H9 (cell line): ENCODE measurements at regions not wholly inside any gene's neighbourhood (a gene's known extent, or its start where the extent isn't known, plus 50 kb on each side); places are given as distances from the start of the nearest gene placed in this dataset.

Experiments
- DNase-seq: peaks from one replicate; pipeline ENCODE4 v3.0.0-alpha.2; 2017
- H2AFZ ChIP-seq: one replicate; pipeline ENCODE4 v1.6.1; 2013; ENCODE audit warnings: mild to moderate bottlenecking, low read length, control low read depth, moderate library complexity
- H2AK5ac ChIP-seq: 2 replicates; pipeline ENCODE4 v1.6.1; 2013; ENCODE audit warnings: low read length, control low read depth, mixed read lengths; ENCODE audit not compliant: insufficient read length
- H2BK120ac ChIP-seq: one replicate; pipeline ENCODE4 v1.6.1; 2013; ENCODE audit warnings: low read depth, mild to moderate bottlenecking, low read length, control low read depth, inconsistent platforms; ENCODE audit not compliant: poor library complexity, severe bottlenecking
- H2BK12ac ChIP-seq: 2 replicates; pipeline ENCODE4 v1.6.1; 2013; ENCODE audit warnings: low read length, control low read depth, mixed read lengths, low read depth; ENCODE audit not compliant: insufficient read length
- H2BK15ac ChIP-seq: 2 replicates; pipeline ENCODE4 v1.6.1; 2013; ENCODE audit warnings: low read depth, low read length, control low read depth
- H2BK20ac ChIP-seq: one replicate; pipeline ENCODE4 v1.6.1; 2013; ENCODE audit warnings: low read depth, mild to moderate bottlenecking, low read length, control low read depth, inconsistent platforms; ENCODE audit not compliant: poor library complexity, severe bottlenecking
- H2BK5ac ChIP-seq: 2 replicates; pipeline ENCODE4 v1.6.1; 2013; ENCODE audit warnings: low read length, control low read depth, mixed read lengths; ENCODE audit not compliant: insufficient read length
- H3K14ac ChIP-seq: 2 replicates; pipeline ENCODE4 v1.6.1; 2013; ENCODE audit warnings: low read length, control low read depth; ENCODE audit not compliant: insufficient read depth
- H3K18ac ChIP-seq: 2 replicates; pipeline ENCODE4 v1.6.1; 2013; ENCODE audit warnings: low read depth, mild to moderate bottlenecking, mixed read lengths, low read length, control low read depth; ENCODE audit not compliant: insufficient read length
- H3K23ac ChIP-seq: 2 replicates; pipeline ENCODE4 v1.6.1; 2013; ENCODE audit warnings: low read length, control low read depth, mixed read lengths, low read depth; ENCODE audit not compliant: insufficient read length
- H3K23me2 ChIP-seq: 2 replicates; pipeline ENCODE4 v1.6.1; 2013; ENCODE audit warnings: low read depth, mild to moderate bottlenecking, mixed read lengths, low read length, control low read depth; ENCODE audit not compliant: insufficient read length, poor library complexity, severe bottlenecking
- H3K27ac ChIP-seq: 2 replicates; pipeline ENCODE4 v1.5.1; 2013; ENCODE audit warnings: low read length, control low read depth, mixed read lengths, low read depth; ENCODE audit not compliant: insufficient read length
- H3K27me3 ChIP-seq: 2 replicates; pipeline ENCODE4 v1.6.1; 2013; ENCODE audit warnings: low read length, control low read depth, inconsistent platforms; ENCODE audit not compliant: insufficient read depth
- H3K4ac ChIP-seq: 2 replicates; pipeline ENCODE4 v1.6.1; 2013; ENCODE audit warnings: low read depth, mild to moderate bottlenecking, control low read depth, inconsistent platforms, low read length, moderate library complexity
- H3K4me1 ChIP-seq: 2 replicates; pipeline ENCODE4 v1.6.1; 2013; ENCODE audit warnings: low read length, control low read depth, inconsistent platforms; ENCODE audit not compliant: insufficient read depth
- H3K4me2 ChIP-seq: 2 replicates; pipeline ENCODE4 v1.6.1; 2013; ENCODE audit warnings: low read length, control low read depth, mixed read lengths; ENCODE audit not compliant: insufficient read length, insufficient read depth
- H3K56ac ChIP-seq: 2 replicates; pipeline ENCODE4 v1.6.1; 2013; ENCODE audit warnings: low read depth, mild to moderate bottlenecking, mixed read lengths, low read length, control low read depth; ENCODE audit not compliant: insufficient read length
- H3K79me1 ChIP-seq: 2 replicates; pipeline ENCODE4 v1.6.1; 2013; ENCODE audit warnings: low read depth, mild to moderate bottlenecking, moderate library complexity, low read length, control low read depth, inconsistent platforms; ENCODE audit not compliant: insufficient read depth, poor library complexity, severe bottlenecking
- H3K79me2 ChIP-seq: 2 replicates; pipeline ENCODE4 v1.6.1; 2013; ENCODE audit warnings: low read length, control low read depth, inconsistent platforms; ENCODE audit not compliant: insufficient read depth
- H3K9ac ChIP-seq: 2 replicates; pipeline ENCODE4 v1.6.1; 2013; ENCODE audit warnings: low read length, control low read depth, mixed read lengths; ENCODE audit not compliant: insufficient read length; ENCODE audit errors: extremely low read depth
- H3K9me3 ChIP-seq: one replicate; pipeline ENCODE4 v1.6.1; 2013; ENCODE audit warnings: low read depth, low read length, inconsistent platforms; ENCODE audit not compliant: control insufficient read depth
- H3T11ph ChIP-seq: one replicate; pipeline ENCODE4 v1.6.1; 2013; ENCODE audit warnings: mild to moderate bottlenecking, low read length, control low read depth, inconsistent platforms
- H4K20me1 ChIP-seq: one replicate; pipeline ENCODE4 v1.6.1; 2013; ENCODE audit not compliant: control insufficient read depth, insufficient read length, insufficient read depth
- H4K5ac ChIP-seq: 2 replicates; pipeline ENCODE4 v1.6.1; 2013; ENCODE audit warnings: low read depth, mild to moderate bottlenecking, mixed read lengths, low read length, control low read depth; ENCODE audit not compliant: insufficient read length
- H4K8ac ChIP-seq: replicated peaks from 2 replicates; pipeline ENCODE4 v1.6.1; 2013; ENCODE audit warnings: low read length, control low read depth, mixed read lengths, low read depth; ENCODE audit not compliant: insufficient read length
- H4K91ac ChIP-seq: 2 replicates; pipeline ENCODE4 v1.6.1; 2013; ENCODE audit warnings: low read depth, mild to moderate bottlenecking, moderate library complexity, mixed read lengths, low read length, control low read depth; ENCODE audit not compliant: insufficient read length
- H3K27ac Mint-ChIP-seq, 3 experiments: 2 replicates in 2 of 3; 3 replicates in 1 of 3; pipeline ENCODE4 v1.8.0; 2020 to 2021; ENCODE audit warnings: mixed read lengths in 3 of 3, mild to moderate bottlenecking in 1 of 3, moderate library complexity in 1 of 3
- H3K27me3 Mint-ChIP-seq: 2 replicates; pipeline ENCODE4 v1.8.0; 2021; ENCODE audit warnings: low read depth, mild to moderate bottlenecking, moderate library complexity, mixed read lengths
- H3K36me3 Mint-ChIP-seq, 3 experiments: 2 replicates in 2 of 3; 3 replicates in 1 of 3; pipeline ENCODE4 v1.8.0; 2020 to 2021; ENCODE audit warnings: low read depth in 3 of 3, mixed read lengths in 3 of 3; ENCODE audit not compliant: insufficient read depth in 1 of 3
- H3K4me1 Mint-ChIP-seq, 2 experiments: 2 replicates each; pipeline ENCODE4 v1.8.0; 2020; ENCODE audit warnings: mixed read lengths in 2 of 2
- H3K4me3 Mint-ChIP-seq, 2 experiments: 2 replicates in 1 of 2; 3 replicates in 1 of 2; pipeline ENCODE4 v1.8.0; 2020 to 2021; ENCODE audit warnings: mild to moderate bottlenecking in 2 of 2, mixed read lengths in 2 of 2, moderate library complexity in 1 of 2
- H3K9me3 Mint-ChIP-seq, 2 experiments: 2 replicates in 1 of 2; 3 replicates in 1 of 2; pipeline ENCODE4 v1.8.0; 2020; ENCODE audit warnings: mild to moderate bottlenecking in 2 of 2, mixed read lengths in 2 of 2, moderate library complexity in 1 of 2
- CTCF ChIP-seq: fragments of 200-600 bp; sonication (generic); conservative IDR thresholded peaks from 3 replicates; pipeline ENCODE4 v1.8.0; 2021; ENCODE audit warnings: antibody characterized with exemption, mild to moderate bottlenecking
- WGBS: extraction: QIAGEN DNeasy Blood & Tissue Kit; methylation state at CpG from one replicate; pipeline ENCODE4 v1.1.7; 2013; ENCODE audit warnings: missing lambda C conversion rate, low lambda C conversion rate, mixed read lengths; ENCODE audit not compliant: insufficient read length; ENCODE audit errors: extremely low coverage; 5-methylcytosine and 5-hydroxymethylcytosine counted together

- no peak overlapping the region for H2BK5ac ChIP-seq
- H4K20me1 ChIP-seq = no peaks in the 10 kb centered on the region
- Mint-ChIP-seq H3K9me3 (no peaks in the 10 kb centered on the region; a peak in 1 of 5 replicates), H3K36me3 (no peaks in the 10 kb centered on the region), H3K27ac (no peak overlapping the region), H3K4me3 (no peak overlapping the region), H3K27me3 (no peaks in the 10 kb centered on the region), H3K4me1 (peaks cover 42 to 45% of the 10 kb centered on the region in 2 experiments)
- no peak overlapping the region for H3K4ac ChIP-seq
- H4K5ac ChIP-seq = no peak overlapping the region
- H3K79me2 ChIP-seq = no peaks in the 10 kb centered on the region
- no CpG with 5 or more reads among the region's 3 CpGs for WGBS
- H4K8ac ChIP-seq = no peak overlapping the region
- no peak overlapping the region for H3K4me2 ChIP-seq
- no peaks in the 10 kb centered on the region for H3K79me1 ChIP-seq
- H3K14ac ChIP-seq = no peak overlapping the region
- no peak for DNase-seq
- H3K4me1 ChIP-seq = peaks cover 2% of the 10 kb centered on the region; the same call in 1 of the 2 replicates
- no peak overlapping the region for H4K91ac ChIP-seq
- H3K27me3 ChIP-seq = no peaks in the 10 kb centered on the region
- no peaks in the 10 kb centered on the region for H3K9me3 ChIP-seq
- H2AK5ac ChIP-seq = no peak overlapping the region
- H2BK12ac ChIP-seq = no peak overlapping the region
- H2BK120ac ChIP-seq = no peak overlapping the region
- no peak overlapping the region for H3K9ac ChIP-seq
- H2BK20ac ChIP-seq = no peak overlapping the region
- no peak overlapping the region for H3K18ac ChIP-seq
- H3K23ac ChIP-seq = no peak overlapping the region
- no peak overlapping the region for H3K56ac ChIP-seq
- H2AFZ ChIP-seq = no peak overlapping the region
- no peaks in the 10 kb centered on the region for H3K23me2 ChIP-seq
- no peak overlapping the region for H2BK15ac ChIP-seq
- TF ChIP-seq CTCF = no peak
- H3K27ac ChIP-seq = no peak overlapping the region
- no peak overlapping the region for H3T11ph ChIP-seq
These were observed 89.6 kb downstream of the RASSF10 start for GRCh38 chr11:13098616-13099289.
